Activated CD4-positive, alpha-beta memory T cell treated with anti-CD3 and anti-CD28 coated beads for 36 hours (primary cell): ENCODE measurements at regions not wholly inside any gene's neighbourhood (a gene's known extent, or its start where the extent isn't known, plus 50 kb on each side); places are given as distances from the start of the nearest gene placed in this dataset.

Experiments
- CTCF ChIA-PET: fragments of 350-600 bp; sonication (Branson Sonifier 250); formaldehyde crosslinking; loops from one replicate; lab custom pipeline; 2021; ENCODE audit warnings: antibody characterized with exemption, inconsistent platforms; lab: Charles Lee
- POLR2A ChIA-PET: fragments of 350-600 bp; sonication (Branson Sonifier 250); formaldehyde crosslinking; loops from one replicate; lab custom pipeline; 2021; ENCODE audit warnings: antibody characterized with exemption; lab: Charles Lee
- DNase-seq: peaks from one replicate; pipeline ENCODE4 v3.0.0-alpha.2; 2020
- H3K27ac Mint-ChIP-seq: one replicate; pipeline ENCODE4 v1.8.0; 2021; ENCODE audit warnings: mixed read lengths
- H3K27me3 Mint-ChIP-seq: one replicate; pipeline ENCODE4 v1.8.0; 2021; ENCODE audit warnings: mixed read lengths
- H3K36me3 Mint-ChIP-seq: one replicate; pipeline ENCODE4 v1.8.0; 2021; ENCODE audit warnings: mixed read lengths
- H3K4me1 Mint-ChIP-seq: one replicate; pipeline ENCODE4 v1.8.0; 2021; ENCODE audit warnings: low read depth, mixed read lengths
- H3K4me3 Mint-ChIP-seq: one replicate; pipeline ENCODE4 v1.8.0; 2021; ENCODE audit warnings: mild to moderate bottlenecking, mixed read lengths
- H3K9me3 Mint-ChIP-seq: one replicate; pipeline ENCODE4 v1.8.0; 2021; ENCODE audit warnings: mixed read lengths
- intact Hi-C: fragments of 100-400 bp; cut with micrococcal nuclease; formaldehyde crosslinking; loops from one replicate; pipeline ENCODE4 v1.15.1; 2023

GRCh38 chr18:59823596-59824195 lies 76.1 kb upstream of the PMAIP1 start:
- no peaks in the 10 kb centered on the region for H3K9me3 Mint-ChIP-seq
- ChIA-PET CTCF (interaction anchor here (0.7 to 5.3 kb wide), 24 partner anchors 12 to 740 kb away, joined by 3 to 68 read pairs (median 4); partner anchors contain the start of gene CCBE1), POLR2A (no interaction called here)
- DNase-seq, result peak; percentile 69
- no peak overlapping the region for H3K27ac Mint-ChIP-seq
- H3K4me3 Mint-ChIP-seq, result no peak overlapping the region
- H3K4me1 Mint-ChIP-seq, result no peaks in the 10 kb centered on the region
- H3K36me3 Mint-ChIP-seq, result no peaks in the 10 kb centered on the region
- H3K27me3 Mint-ChIP-seq, result peaks cover 15% of the 10 kb centered on the region
- intact Hi-C loops, result loop anchor here (1.0 to 2.0 kb wide), 4 partner anchors 40 to 364 kb away; no protein-coding TSS in a partner anchor

GRCh38 chr18:59822612-59823550 lies 76.9 kb upstream of the PMAIP1 start:
- H3K4me3 Mint-ChIP-seq, result no peak overlapping the region
- CTCF ChIA-PET, result interaction anchor here (0.7 to 5.3 kb wide), 25 partner anchors 9 to 739 kb away, joined by 3 to 68 read pairs (median 4); partner anchors contain the start of gene CCBE1
- no peaks in the 10 kb centered on the region for H3K36me3 Mint-ChIP-seq
- peaks cover 17% of the 10 kb centered on the region for H3K27me3 Mint-ChIP-seq
- H3K4me1 Mint-ChIP-seq, result no peaks in the 10 kb centered on the region
- intact Hi-C loops, result loop anchor here (1.0 to 2.0 kb wide), 4 partner anchors 40 to 364 kb away; no protein-coding TSS in a partner anchor
- H3K9me3 Mint-ChIP-seq, result no peaks in the 10 kb centered on the region
- H3K27ac Mint-ChIP-seq, result no peak overlapping the region
- POLR2A ChIA-PET, result no interaction called here
- DNase-seq, result no peak

- no peak for DNase-seq
- peaks cover 21% of the 10 kb centered on the region for H3K27me3 Mint-ChIP-seq
- no peaks in the 10 kb centered on the region for H3K36me3 Mint-ChIP-seq
- H3K4me1 Mint-ChIP-seq, result no peaks in the 10 kb centered on the region
- no peak overlapping the region for H3K27ac Mint-ChIP-seq
- H3K4me3 Mint-ChIP-seq, result no peak overlapping the region
- intact Hi-C loops, result loop anchor here (2.0 kb wide), 1 partner anchor 127 kb away; no protein-coding TSS in a partner anchor
- ChIA-PET CTCF (interaction anchor here (0.6 to 5.3 kb wide), 4 partner anchors 8 to 363 kb away, joined by 3 to 68 read pairs (median 12); no protein-coding TSS in a partner anchor), POLR2A (no interaction called here)
- H3K9me3 Mint-ChIP-seq, result no peaks in the 10 kb centered on the region
Observed at GRCh38 chr18:59821983-59822382, 77.8 kb upstream of the PMAIP1 start.

- Mint-ChIP-seq H3K27ac (no peak overlapping the region), H3K4me1 (no peaks in the 10 kb centered on the region), H3K9me3 (no peaks in the 10 kb centered on the region), H3K4me3 (no peak overlapping the region), H3K27me3 (peaks cover 21% of the 10 kb centered on the region), H3K36me3 (no peaks in the 10 kb centered on the region)
- no peak for DNase-seq
- ChIA-PET POLR2A (no interaction called here), CTCF (interaction anchor here (0.8 to 5.3 kb wide), 2 partner anchors 102 to 362 kb away, joined by 3 to 68 read pairs; no protein-coding TSS in a partner anchor)
- intact Hi-C loops, result no loop called here
Observed at GRCh38 chr18:59820663-59821062, 79.1 kb upstream of the PMAIP1 start.

- Mint-ChIP-seq H3K36me3 (no peaks in the 10 kb centered on the region), H3K4me3 (no peak overlapping the region), H3K9me3 (no peaks in the 10 kb centered on the region), H3K27ac (no peak overlapping the region), H3K27me3 (peaks cover 22% of the 10 kb centered on the region), H3K4me1 (no peaks in the 10 kb centered on the region)
- POLR2A ChIA-PET, result no interaction called here
- DNase-seq, result no peak
- CTCF ChIA-PET, result no interaction called here
- intact Hi-C loops, result no loop called here
Observed at GRCh38 chr18:59818769-59819168, 81.0 kb upstream of the PMAIP1 start.

GRCh38 chr18:59814891-59815290 lies 84.9 kb upstream of the PMAIP1 start:
- no peaks in the 10 kb centered on the region for H3K36me3 Mint-ChIP-seq
- ChIA-PET POLR2A (no interaction called here), CTCF (no interaction called here)
- intact Hi-C loops, result no loop called here
- no peak for DNase-seq
- H3K27me3 Mint-ChIP-seq, result peaks cover 15% of the 10 kb centered on the region
- H3K9me3 Mint-ChIP-seq, result no peaks in the 10 kb centered on the region
- H3K4me1 Mint-ChIP-seq, result no peaks in the 10 kb centered on the region
- H3K4me3 Mint-ChIP-seq, result no peak overlapping the region
- H3K27ac Mint-ChIP-seq, result no peak overlapping the region

GRCh38 chr18:59813942-59814341 lies 85.9 kb upstream of the PMAIP1 start:
- no peaks in the 10 kb centered on the region for H3K36me3 Mint-ChIP-seq

GRCh38 chr18:59810735-59811520 lies 88.9 kb upstream of the PMAIP1 start:
- peaks cover 7% of the 10 kb centered on the region for H3K27me3 Mint-ChIP-seq
- intact Hi-C loops, result no loop called here
- H3K9me3 Mint-ChIP-seq, result no peaks in the 10 kb centered on the region
- DNase-seq, result no peak
- CTCF ChIA-PET, result interaction anchor here (1.2 kb wide), 1 partner anchor 13 kb away, joined by 4 read pairs; no protein-coding TSS in a partner anchor
- POLR2A ChIA-PET, result no interaction called here
- no peaks in the 10 kb centered on the region for H3K36me3 Mint-ChIP-seq
- H3K4me1 Mint-ChIP-seq, result no peaks in the 10 kb centered on the region
- H3K4me3 Mint-ChIP-seq, result no peak overlapping the region
- H3K27ac Mint-ChIP-seq, result no peak overlapping the region

More at GRCh38 chr18:59813942-59814341, 85.9 kb upstream of the PMAIP1 start:
- intact Hi-C loops, result no loop called here
- ChIA-PET POLR2A (no interaction called here), CTCF (interaction anchor here (1.4 kb wide), 1 partner anchor 8 kb away, joined by 4 read pairs; no protein-coding TSS in a partner anchor)
- Mint-ChIP-seq H3K27ac (no peak overlapping the region), H3K4me1 (no peaks in the 10 kb centered on the region), H3K4me3 (no peak overlapping the region), H3K27me3 (peaks cover 10% of the 10 kb centered on the region), H3K9me3 (no peaks in the 10 kb centered on the region)
- DNase-seq, result no peak

GRCh38 chr18:59810183-59810582 lies 89.6 kb upstream of the PMAIP1 start:
- POLR2A ChIA-PET, result no interaction called here
- no peak overlapping the region for H3K27ac Mint-ChIP-seq
- peaks cover 7% of the 10 kb centered on the region for H3K27me3 Mint-ChIP-seq
- intact Hi-C loops, result no loop called here
- no peaks in the 10 kb centered on the region for H3K9me3 Mint-ChIP-seq
- H3K4me3 Mint-ChIP-seq, result no peak overlapping the region
- no peaks in the 10 kb centered on the region for H3K4me1 Mint-ChIP-seq
- no peaks in the 10 kb centered on the region for H3K36me3 Mint-ChIP-seq
- CTCF ChIA-PET, result interaction anchor here (1.2 kb wide), 1 partner anchor 13 kb away, joined by 4 read pairs; no protein-coding TSS in a partner anchor
- DNase-seq, result no peak

- H3K27ac Mint-ChIP-seq, result no peak overlapping the region
- intact Hi-C loops, result no loop called here
- ChIA-PET POLR2A (no interaction called here), CTCF (interaction anchor here (1.1 to 1.4 kb wide), 2 partner anchors 21 to 194 kb away, joined by 3 to 5 read pairs; no protein-coding TSS in a partner anchor)
- H3K4me3 Mint-ChIP-seq, result no peak overlapping the region
- peaks cover 5% of the 10 kb centered on the region for H3K4me1 Mint-ChIP-seq
- no peak for DNase-seq
- H3K27me3 Mint-ChIP-seq, result no peaks in the 10 kb centered on the region
- H3K36me3 Mint-ChIP-seq, result no peaks in the 10 kb centered on the region
- no peaks in the 10 kb centered on the region for H3K9me3 Mint-ChIP-seq
Observed at GRCh38 chr18:59802031-59802430, 97.8 kb upstream of the PMAIP1 start.

GRCh38 chr18:59801576-59801975 lies 98.2 kb upstream of the PMAIP1 start:
- intact Hi-C loops, result no loop called here
- no peaks in the 10 kb centered on the region for H3K27me3 Mint-ChIP-seq
- no peaks in the 10 kb centered on the region for H3K36me3 Mint-ChIP-seq
- no peak overlapping the region for H3K27ac Mint-ChIP-seq
- peaks cover 5% of the 10 kb centered on the region for H3K4me1 Mint-ChIP-seq
- ChIA-PET CTCF (interaction anchor here (1.1 to 1.4 kb wide), 2 partner anchors 22 to 194 kb away, joined by 3 to 5 read pairs; no protein-coding TSS in a partner anchor), POLR2A (no interaction called here)
- no peaks in the 10 kb centered on the region for H3K9me3 Mint-ChIP-seq
- no peak for DNase-seq
- H3K4me3 Mint-ChIP-seq, result no peak overlapping the region
